Nephron (organoid): ENCODE measurements at regions not wholly inside any gene's neighbourhood (a gene's known extent, or its start where the extent isn't known, plus 50 kb on each side); places are given as distances from the start of the nearest gene placed in this dataset.

Experiments
- H3K27ac Mint-ChIP-seq, 3 experiments: 2 replicates each; pipeline ENCODE4 v1.8.0; 2020; ENCODE audit warnings: mixed read lengths in 3 of 3, mild to moderate bottlenecking in 2 of 3, moderate library complexity in 1 of 3
- H3K27me3 Mint-ChIP-seq: 2 replicates; pipeline ENCODE4 v1.8.0; 2021; ENCODE audit warnings: low read depth, mild to moderate bottlenecking, moderate library complexity, mixed read lengths
- H3K36me3 Mint-ChIP-seq: 2 replicates; pipeline ENCODE4 v1.8.0; 2020; ENCODE audit warnings: low read depth, mixed read lengths
- H3K4me1 Mint-ChIP-seq: 2 replicates; pipeline ENCODE4 v1.8.0; 2020; ENCODE audit warnings: mixed read lengths
- H3K4me3 Mint-ChIP-seq, 3 experiments: 2 replicates each; pipeline ENCODE4 v1.8.0; 2020; ENCODE audit warnings: mild to moderate bottlenecking in 3 of 3, mixed read lengths in 3 of 3, moderate library complexity in 2 of 3
- H3K9me3 Mint-ChIP-seq: 2 replicates; pipeline ENCODE4 v1.8.0; 2020; ENCODE audit warnings: mixed read lengths
- TF ChIP-seq, protein P1 (sequence below), 3 experiments: fragments of 200-600 bp; sonication (generic); IDR thresholded peaks; one replicate each; pipeline ENCODE4 v1.5.0; 2021; ENCODE audit warnings: antibody characterized with exemption in 3 of 3; ENCODE audit not compliant: unreplicated experiment in 3 of 3

DNA sequence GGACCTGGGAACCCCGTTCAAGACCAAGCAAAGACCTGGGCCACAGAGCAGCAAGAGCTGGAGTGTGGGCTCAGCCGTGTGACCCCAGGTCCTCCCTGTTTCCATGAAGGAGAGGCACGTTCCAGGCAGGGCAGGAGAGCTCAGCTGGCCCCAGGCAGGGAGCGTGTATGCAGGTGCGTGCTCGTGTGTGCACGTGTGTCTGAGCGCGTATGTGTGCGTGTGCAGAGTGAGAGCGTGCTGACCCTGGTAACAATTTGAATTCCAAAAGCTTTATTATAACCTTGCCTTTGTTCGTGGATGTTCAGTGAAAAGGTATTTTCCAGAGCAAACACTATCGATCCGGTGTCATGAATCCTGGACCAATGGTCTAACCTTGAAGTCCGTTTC is 54.6 kb downstream of the FOXL3 start:
- peaks cover 19% of the 10 kb centered on the region for H3K27me3 Mint-ChIP-seq
- H3K4me1 Mint-ChIP-seq: peaks cover 15% of the 10 kb centered on the region
- TF ChIP-seq, protein P1, sequence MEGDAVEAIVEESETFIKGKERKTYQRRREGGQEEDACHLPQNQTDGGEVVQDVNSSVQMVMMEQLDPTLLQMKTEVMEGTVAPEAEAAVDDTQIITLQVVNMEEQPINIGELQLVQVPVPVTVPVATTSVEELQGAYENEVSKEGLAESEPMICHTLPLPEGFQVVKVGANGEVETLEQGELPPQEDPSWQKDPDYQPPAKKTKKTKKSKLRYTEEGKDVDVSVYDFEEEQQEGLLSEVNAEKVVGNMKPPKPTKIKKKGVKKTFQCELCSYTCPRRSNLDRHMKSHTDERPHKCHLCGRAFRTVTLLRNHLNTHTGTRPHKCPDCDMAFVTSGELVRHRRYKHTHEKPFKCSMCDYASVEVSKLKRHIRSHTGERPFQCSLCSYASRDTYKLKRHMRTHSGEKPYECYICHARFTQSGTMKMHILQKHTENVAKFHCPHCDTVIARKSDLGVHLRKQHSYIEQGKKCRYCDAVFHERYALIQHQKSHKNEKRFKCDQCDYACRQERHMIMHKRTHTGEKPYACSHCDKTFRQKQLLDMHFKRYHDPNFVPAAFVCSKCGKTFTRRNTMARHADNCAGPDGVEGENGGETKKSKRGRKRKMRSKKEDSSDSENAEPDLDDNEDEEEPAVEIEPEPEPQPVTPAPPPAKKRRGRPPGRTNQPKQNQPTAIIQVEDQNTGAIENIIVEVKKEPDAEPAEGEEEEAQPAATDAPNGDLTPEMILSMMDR (IDR thresholded peaks at IDR 0.05; ENCODE audit: unreplicated experiment in 3 of 3): no peak
- no peak overlapping the region for H3K27ac Mint-ChIP-seq
- H3K36me3 Mint-ChIP-seq: no peaks in the 10 kb centered on the region
- no peak overlapping the region for H3K4me3 Mint-ChIP-seq
- peaks cover 3% of the 10 kb centered on the region for H3K9me3 Mint-ChIP-seq

DNA sequence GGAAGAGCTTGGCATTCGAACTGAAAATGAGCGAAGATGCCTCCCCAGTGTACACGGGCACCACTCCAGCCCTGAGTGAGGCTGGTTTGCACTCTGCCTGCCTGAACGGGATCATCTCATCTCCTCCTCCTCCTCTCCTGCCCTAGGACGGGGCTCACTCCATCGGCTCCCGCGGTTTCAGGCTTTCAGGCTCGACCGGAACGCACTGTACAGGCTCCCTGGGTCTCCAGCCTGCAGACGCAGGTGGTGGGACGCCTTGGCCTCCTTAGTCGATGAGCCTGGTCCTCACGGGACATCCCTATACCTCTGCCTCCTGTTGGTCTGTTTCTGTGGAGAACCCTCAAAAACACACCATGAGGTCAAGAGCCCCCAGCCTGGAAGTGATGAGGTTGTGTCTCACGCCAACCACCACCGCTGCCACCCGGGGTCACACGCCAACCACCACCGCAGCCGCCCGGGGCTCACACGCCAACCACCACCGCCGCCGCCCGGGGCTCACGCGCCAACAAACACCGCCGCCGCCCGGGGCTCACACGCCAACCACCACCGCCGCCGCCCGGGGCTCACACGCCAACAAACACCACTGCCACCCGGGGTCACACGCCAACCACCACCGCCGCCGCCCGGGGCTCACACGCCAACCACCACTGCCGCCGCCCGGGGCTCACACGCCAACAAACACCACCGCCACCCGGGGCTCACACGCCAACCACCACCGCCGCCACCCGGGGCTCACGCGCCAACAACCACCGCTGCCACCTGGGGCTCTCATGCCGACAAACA is 56.3 kb downstream of the FOXL3 start:
- no peak overlapping the region for H3K27ac Mint-ChIP-seq
- H3K4me3 Mint-ChIP-seq: no peak overlapping the region
- TF ChIP-seq, protein P1 (IDR thresholded peaks at IDR 0.05; ENCODE audit: unreplicated experiment in 3 of 3): no peak
- H3K27me3 Mint-ChIP-seq: peaks cover 14% of the 10 kb centered on the region
- no peaks in the 10 kb centered on the region for H3K36me3 Mint-ChIP-seq
- peaks cover 3% of the 10 kb centered on the region for H3K9me3 Mint-ChIP-seq
- peaks cover 15% of the 10 kb centered on the region for H3K4me1 Mint-ChIP-seq

DNA sequence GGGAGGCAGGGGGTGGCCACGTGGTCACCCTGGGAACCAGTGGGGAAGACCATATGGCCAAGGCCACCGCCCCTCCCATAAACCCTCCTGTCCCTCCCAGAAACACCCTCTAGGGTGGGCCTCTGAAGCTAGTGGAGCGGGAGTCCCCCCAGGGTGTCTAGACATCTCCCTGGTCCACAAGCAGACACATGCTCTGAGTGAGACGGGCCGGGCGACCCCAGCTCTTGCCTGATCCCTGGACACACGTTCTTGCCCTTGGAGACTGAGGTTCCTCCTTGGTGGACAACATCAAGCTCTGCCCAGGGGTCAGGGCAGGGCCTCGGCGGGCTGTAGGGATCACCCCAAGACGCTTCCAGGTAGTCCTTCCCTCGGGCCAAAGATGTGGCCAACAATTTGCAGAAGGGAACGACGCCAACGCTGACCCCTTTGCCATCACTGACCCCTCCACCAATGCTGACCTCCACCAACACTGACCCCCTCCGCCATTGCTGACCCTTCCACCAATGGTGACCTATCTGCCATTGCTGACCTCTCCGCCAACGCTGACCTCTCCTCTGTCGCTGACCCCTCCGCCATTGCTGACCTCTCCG is 57.1 kb downstream of the FOXL3 start:
- peaks cover 3% of the 10 kb centered on the region for H3K9me3 Mint-ChIP-seq
- peaks cover 15% of the 10 kb centered on the region for H3K27me3 Mint-ChIP-seq
- H3K36me3 Mint-ChIP-seq: no peaks in the 10 kb centered on the region
- H3K4me1 Mint-ChIP-seq: peaks cover 14% of the 10 kb centered on the region
- TF ChIP-seq, protein P1 (IDR thresholded peaks at IDR 0.05; ENCODE audit: unreplicated experiment in 3 of 3): no peak
- H3K27ac Mint-ChIP-seq: no peak overlapping the region
- no peak overlapping the region for H3K4me3 Mint-ChIP-seq

DNA sequence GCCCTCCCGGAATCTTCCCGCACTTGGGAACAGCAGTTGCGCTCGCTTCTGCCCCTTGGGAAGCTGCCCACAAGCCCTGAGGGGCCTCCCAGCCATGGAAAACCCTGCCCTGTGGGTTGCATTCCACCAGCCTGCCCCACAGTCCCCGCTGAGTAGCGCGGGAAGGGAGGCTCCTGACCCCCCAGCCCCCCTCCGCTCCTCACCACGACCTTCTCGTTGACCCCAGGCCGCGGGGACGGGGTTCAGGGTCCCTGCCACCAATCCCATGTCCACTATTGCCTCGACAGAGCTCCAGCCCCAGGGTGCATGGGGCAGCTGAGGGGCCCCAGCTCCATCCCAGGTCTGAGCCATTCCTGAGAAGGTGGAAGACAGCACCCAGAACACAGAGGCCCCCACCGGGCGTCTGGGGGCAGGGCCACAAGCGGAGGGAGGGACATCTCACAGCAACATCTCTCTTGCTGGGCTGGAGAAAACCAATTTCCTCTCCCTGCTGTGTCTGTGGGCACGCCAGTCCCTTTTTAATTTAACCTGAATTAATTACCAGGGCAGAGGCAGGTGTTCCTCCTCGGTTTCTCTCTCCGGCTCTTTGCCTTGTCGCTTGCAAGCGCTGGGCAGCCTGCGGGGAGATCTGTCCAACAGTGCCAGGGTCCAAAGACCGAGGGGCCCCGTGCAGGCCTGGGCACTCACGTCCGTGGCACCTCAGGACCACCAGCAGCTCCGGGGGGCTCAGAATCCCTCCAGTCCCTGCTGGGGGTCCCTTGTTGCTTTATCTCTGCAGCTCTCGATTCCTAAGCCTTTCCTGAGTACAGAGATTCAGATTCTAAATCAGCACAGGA is 57.9 kb downstream of the FOXL3 start:
- H3K27ac Mint-ChIP-seq: no peak overlapping the region
- no peak overlapping the region for H3K4me3 Mint-ChIP-seq
- H3K27me3 Mint-ChIP-seq: peaks cover 16% of the 10 kb centered on the region

DNA sequence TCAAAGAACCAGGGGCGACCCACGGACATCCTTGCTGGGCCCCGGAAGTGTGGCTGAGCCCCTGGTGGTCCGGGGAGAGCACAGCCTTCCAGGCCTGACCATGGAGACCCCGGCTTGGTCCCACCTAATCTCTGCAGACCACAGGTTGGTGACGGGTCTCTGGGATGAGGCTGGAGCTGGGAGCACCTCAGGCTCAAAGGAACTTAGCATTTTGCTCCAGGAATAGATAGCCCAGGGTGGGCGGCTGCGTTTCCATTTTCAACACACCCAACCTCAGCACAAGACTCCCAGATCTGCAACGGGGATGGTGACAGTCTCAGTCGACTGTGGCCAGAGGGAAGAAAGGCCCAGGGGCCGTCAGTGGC is 58.5 kb downstream of the FOXL3 start:
- Mint-ChIP-seq H3K36me3 (no peaks in the 10 kb centered on the region), H3K4me3 (no peak overlapping the region), H3K27ac (no peak overlapping the region), H3K4me1 (peaks cover 2% of the 10 kb centered on the region), H3K9me3 (peaks cover 3% of the 10 kb centered on the region), H3K27me3 (peaks cover 14% of the 10 kb centered on the region)
- TF ChIP-seq, protein P1 (IDR thresholded peaks at IDR 0.05; ENCODE audit: unreplicated experiment in 3 of 3): no peak

More for the DNA sequence above, 57.9 kb downstream of the FOXL3 start:
- Mint-ChIP-seq H3K4me1 (peaks cover 6% of the 10 kb centered on the region), H3K9me3 (peaks cover 3% of the 10 kb centered on the region), H3K36me3 (no peaks in the 10 kb centered on the region)
- TF ChIP-seq, protein P1 (IDR thresholded peaks at IDR 0.05; ENCODE audit: unreplicated experiment in 3 of 3): no peak
